Stimulated activated CD4-positive, alpha-beta T cell treated with anti-CD3 and anti-CD28 coated beads, Interleukin-12 subunit alpha, Interleukin-12 subunit beta, amount 100 ng/mL, for 24 hours (primary cell): ENCODE measurements at regions not wholly inside any gene's neighbourhood (a gene's known extent, or its start where the extent isn't known, plus 50 kb on each side); places are given as distances from the start of the nearest gene placed in this dataset.
A peak's percentile ranks its signal among the peaks of the same experiment; 100 is the strongest.
"Not testable (repeated sequence)": the region's sequence is repeated elsewhere in the genome, so short reads cannot be mapped to it uniquely, and the experiment has no call there.

Experiments
- DNase-seq, 2 experiments: peaks; one replicate each; pipeline ENCODE4 v3.0.0-alpha.2; 2020; ENCODE audit warnings: low read depth in 2 of 2

- not testable (repeated sequence) for DNase-seq
These were observed 157.8 kb downstream of the MSN start for GRCh38 chrX:65825226-65825625.

GRCh38 chrX:65821721-65822496 lies 154.5 kb downstream of the MSN start:
- peak; percentile 1 to 19 for DNase-seq

- DNase-seq = not testable (repeated sequence)
These were observed 152.5 kb downstream of the MSN start for GRCh38 chrX:65819983-65820382.

GRCh38 chrX:65813245-65813644 lies 145.8 kb downstream of the MSN start:
- DNase-seq = no peak

- DNase-seq = no peak
These were observed 144.2 kb downstream of the MSN start for GRCh38 chrX:65811558-65812228.
